Endodermal cell (in vitro differentiated cells): ENCODE measurements at regions not wholly inside any gene's neighbourhood (a gene's known extent, or its start where the extent isn't known, plus 50 kb on each side); places are given as distances from the start of the nearest gene placed in this dataset.

ENCODE experiments used
- DNase-seq: peaks from one replicate; pipeline ENCODE4 v3.0.0-alpha.2; 2017
- H3K27ac ChIP-seq: 2 replicates; pipeline ENCODE4 v1.5.1; 2013; ENCODE audit warnings: mild to moderate bottlenecking, low read depth, low read length, moderate library complexity
- H3K27me3 ChIP-seq: 2 replicates; pipeline ENCODE4 v1.6.1; 2013; ENCODE audit warnings: mild to moderate bottlenecking, low read length, moderate library complexity; ENCODE audit not compliant: insufficient read depth, control insufficient read depth, poor library complexity, severe bottlenecking
- H3K36me3 ChIP-seq: 2 replicates; pipeline ENCODE4 v1.7.0; 2013; ENCODE audit warnings: mild to moderate bottlenecking, low read length, moderate library complexity; ENCODE audit not compliant: control insufficient read depth, insufficient read depth
- H3K4me1 ChIP-seq: one replicate; pipeline ENCODE4 v1.7.0; 2013; ENCODE audit warnings: low read length; ENCODE audit not compliant: control insufficient read depth, insufficient read depth
- H3K4me3 ChIP-seq: 2 replicates; pipeline ENCODE4 v1.5.1; 2013; ENCODE audit warnings: mild to moderate bottlenecking, low read length, moderate library complexity
- H3K9ac ChIP-seq: 2 replicates; pipeline ENCODE4 v1.6.1; 2013; ENCODE audit warnings: mild to moderate bottlenecking, low read length, moderate library complexity; ENCODE audit not compliant: poor library complexity, severe bottlenecking; ENCODE audit errors: extremely low read depth
- H3K9me3 ChIP-seq: 2 replicates; pipeline ENCODE4 v1.6.1; 2013; ENCODE audit warnings: mild to moderate bottlenecking, low read length, moderate library complexity; ENCODE audit not compliant: control insufficient read depth
- H3K27ac Mint-ChIP-seq: 2 replicates; pipeline ENCODE4 v1.8.0; 2020; ENCODE audit warnings: mixed read lengths
- H3K27me3 Mint-ChIP-seq: 2 replicates; pipeline ENCODE4 v1.8.0; 2021; ENCODE audit warnings: mild to moderate bottlenecking, mixed read lengths; ENCODE audit not compliant: insufficient read depth
- H3K36me3 Mint-ChIP-seq: 2 replicates; pipeline ENCODE4 v1.8.0; 2020; ENCODE audit warnings: low read depth, mixed read lengths
- H3K4me1 Mint-ChIP-seq: 2 replicates; pipeline ENCODE4 v1.8.0; 2020; ENCODE audit warnings: mixed read lengths
- H3K4me3 Mint-ChIP-seq: 2 replicates; pipeline ENCODE4 v1.8.0; 2020; ENCODE audit warnings: mild to moderate bottlenecking, moderate library complexity, mixed read lengths
- H3K9me3 Mint-ChIP-seq: 2 replicates; pipeline ENCODE4 v1.8.0; 2020; ENCODE audit warnings: mild to moderate bottlenecking, mixed read lengths
- CTCF ChIP-seq: fragments of 200-600 bp; sonication (generic); conservative IDR thresholded peaks from 2 replicates; pipeline ENCODE4 v1.5.0; 2021; ENCODE audit warnings: antibody characterized with exemption, mild to moderate bottlenecking
- whole genome bisulfite sequencing, 2 experiments: methylation state at CpG; one replicate each; pipeline versions ENCODE4 v1.1.5 to v1.1.7; 2013; ENCODE audit warnings: missing lambda C conversion rate in 2 of 2, mixed read lengths in 1 of 2; ENCODE audit not compliant: insufficient coverage in 1 of 2, insufficient read length in 1 of 2; 5-methylcytosine and 5-hydroxymethylcytosine counted together

- no peaks in the 10 kb centered on the region for H3K27me3 ChIP-seq
- no peaks in the 10 kb centered on the region for H3K27me3 Mint-ChIP-seq
- no peak overlapping the region for H3K9ac ChIP-seq
- H3K4me1 Mint-ChIP-seq: no peaks in the 10 kb centered on the region
- no peak for TF ChIP-seq CTCF
- no peak overlapping the region for H3K4me3 Mint-ChIP-seq
- no peak overlapping the region for H3K4me3 ChIP-seq
- no peak overlapping the region for H3K27ac ChIP-seq
- no peaks in the 10 kb centered on the region for H3K36me3 ChIP-seq
- no peak overlapping the region for H3K27ac Mint-ChIP-seq
- H3K36me3 Mint-ChIP-seq: no peaks in the 10 kb centered on the region
- WGBS, 2 experiments: 100% methylated on average over 1 of the region's 2 CpGs; no CpG with 5 or more reads in 1 of the 2 experiments
- no peak for DNase-seq
- H3K9me3 Mint-ChIP-seq: no peaks in the 10 kb centered on the region
- H3K4me1 ChIP-seq: no peaks in the 10 kb centered on the region
- no peaks in the 10 kb centered on the region for H3K9me3 ChIP-seq
Observed at GRCh38 chr2:83006961-83007360, 1452.1 kb downstream of the SUCLG1 start.

GRCh38 chr2:83003555-83003954, 1455.5 kb downstream of the SUCLG1 start:
- H3K36me3 Mint-ChIP-seq: no peaks in the 10 kb centered on the region
- H3K27ac ChIP-seq: no peak overlapping the region
- H3K27me3 Mint-ChIP-seq: no peaks in the 10 kb centered on the region
- no peaks in the 10 kb centered on the region for H3K4me1 Mint-ChIP-seq
- no peak overlapping the region for H3K9ac ChIP-seq
- H3K4me3 Mint-ChIP-seq: no peak overlapping the region
- no peaks in the 10 kb centered on the region for H3K4me1 ChIP-seq
- H3K4me3 ChIP-seq: no peak overlapping the region
- WGBS, 2 experiments: 82% methylated on average over 2 of the region's 2 CpGs; no CpG with 5 or more reads in 1 of the 2 experiments
- no peak for DNase-seq
- H3K36me3 ChIP-seq: no peaks in the 10 kb centered on the region
- no peaks in the 10 kb centered on the region for H3K9me3 ChIP-seq
- TF ChIP-seq CTCF: no peak
- H3K9me3 Mint-ChIP-seq: no peaks in the 10 kb centered on the region
- H3K27ac Mint-ChIP-seq: no peak overlapping the region
- H3K27me3 ChIP-seq: no peaks in the 10 kb centered on the region

- Histone ChIP-seq H3K9ac (no peak overlapping the region), H3K4me1 (no peaks in the 10 kb centered on the region), H3K27ac (no peak overlapping the region), H3K36me3 (no peaks in the 10 kb centered on the region), H3K4me3 (no peak overlapping the region), H3K9me3 (no peaks in the 10 kb centered on the region), H3K27me3 (no peaks in the 10 kb centered on the region)
- H3K27ac Mint-ChIP-seq: no peak overlapping the region
- H3K36me3 Mint-ChIP-seq: no peaks in the 10 kb centered on the region
- no peaks in the 10 kb centered on the region for H3K4me1 Mint-ChIP-seq
- no peaks in the 10 kb centered on the region for H3K9me3 Mint-ChIP-seq
- WGBS, 2 experiments: 98% methylated on average over 2 of the region's 2 CpGs; no CpG with 5 or more reads in 1 of the 2 experiments
- no peak for DNase-seq
- no peak overlapping the region for H3K4me3 Mint-ChIP-seq
- TF ChIP-seq CTCF: no peak
- no peaks in the 10 kb centered on the region for H3K27me3 Mint-ChIP-seq
Observed at GRCh38 chr2:83002706-83003105, 1456.4 kb downstream of the SUCLG1 start.
